AG04449 (cell line): ENCODE measurements at regions not wholly inside any gene's neighbourhood (a gene's known extent, or its start where the extent isn't known, plus 50 kb on each side); places are given as distances from the start of the nearest gene placed in this dataset.

Experiments used
- CTCF ChIA-PET: fragments of 350-600 bp; formaldehyde crosslinking; extraction: SDS; loops from one replicate; lab custom pipeline; 2021; ENCODE audit warnings: antibody characterized with exemption; lab: Yijun Ruan, JAX
- POLR2A ChIA-PET: fragments of 400-600, 350-600 bp; formaldehyde crosslinking; extraction: SDS; loops from one replicate; lab custom pipeline; 2020; ENCODE audit warnings: antibody characterized with exemption, inconsistent platforms; lab: Yijun Ruan, JAX
- DNase-seq: peaks from one replicate; pipeline ENCODE4 v3.0.0-alpha.2; 2010; ENCODE audit warnings: low read depth, low spot score
- H3K4me3 ChIP-seq: 2 replicates; pipeline ENCODE4 v1.5.1; 2011; ENCODE audit warnings: low read depth, mild to moderate bottlenecking, control low read depth, low read length
- TF ChIP-seq, protein P1 (sequence below): IDR thresholded peaks from one replicate; pipeline ENCODE4 v1.5.1; 2011; ENCODE audit warnings: mild to moderate bottlenecking, moderate library complexity, low read length, control low read depth, inconsistent platforms; ENCODE audit not compliant: insufficient read depth; ENCODE audit errors: missing control alignments

DNA sequence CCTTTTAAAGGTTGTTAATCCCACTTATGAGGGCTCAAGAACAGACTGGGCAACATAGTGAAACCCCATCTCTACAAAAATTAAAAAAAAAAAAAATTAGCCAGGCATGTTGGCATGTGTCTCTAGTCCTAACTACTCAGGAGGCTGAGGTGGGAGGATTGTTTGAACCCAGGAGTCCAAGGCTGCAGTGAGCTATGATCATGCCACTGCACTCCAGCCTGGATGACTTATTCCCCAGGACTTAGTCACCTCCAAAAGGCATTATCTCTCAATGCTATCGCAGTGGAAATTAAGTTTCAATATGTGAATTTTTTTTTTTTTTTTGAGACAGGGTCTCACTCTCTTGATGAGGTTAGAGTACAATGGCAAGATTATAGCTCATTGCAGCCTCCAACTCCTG is 61.2 kb upstream of the TRIM24 start:
- no peak for DNase-seq
- no peak overlapping the region for H3K4me3 ChIP-seq
- TF ChIP-seq, protein P1, sequence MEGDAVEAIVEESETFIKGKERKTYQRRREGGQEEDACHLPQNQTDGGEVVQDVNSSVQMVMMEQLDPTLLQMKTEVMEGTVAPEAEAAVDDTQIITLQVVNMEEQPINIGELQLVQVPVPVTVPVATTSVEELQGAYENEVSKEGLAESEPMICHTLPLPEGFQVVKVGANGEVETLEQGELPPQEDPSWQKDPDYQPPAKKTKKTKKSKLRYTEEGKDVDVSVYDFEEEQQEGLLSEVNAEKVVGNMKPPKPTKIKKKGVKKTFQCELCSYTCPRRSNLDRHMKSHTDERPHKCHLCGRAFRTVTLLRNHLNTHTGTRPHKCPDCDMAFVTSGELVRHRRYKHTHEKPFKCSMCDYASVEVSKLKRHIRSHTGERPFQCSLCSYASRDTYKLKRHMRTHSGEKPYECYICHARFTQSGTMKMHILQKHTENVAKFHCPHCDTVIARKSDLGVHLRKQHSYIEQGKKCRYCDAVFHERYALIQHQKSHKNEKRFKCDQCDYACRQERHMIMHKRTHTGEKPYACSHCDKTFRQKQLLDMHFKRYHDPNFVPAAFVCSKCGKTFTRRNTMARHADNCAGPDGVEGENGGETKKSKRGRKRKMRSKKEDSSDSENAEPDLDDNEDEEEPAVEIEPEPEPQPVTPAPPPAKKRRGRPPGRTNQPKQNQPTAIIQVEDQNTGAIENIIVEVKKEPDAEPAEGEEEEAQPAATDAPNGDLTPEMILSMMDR = no peak
- POLR2A ChIA-PET = no interaction called here
- CTCF ChIA-PET = no interaction called here

DNA sequence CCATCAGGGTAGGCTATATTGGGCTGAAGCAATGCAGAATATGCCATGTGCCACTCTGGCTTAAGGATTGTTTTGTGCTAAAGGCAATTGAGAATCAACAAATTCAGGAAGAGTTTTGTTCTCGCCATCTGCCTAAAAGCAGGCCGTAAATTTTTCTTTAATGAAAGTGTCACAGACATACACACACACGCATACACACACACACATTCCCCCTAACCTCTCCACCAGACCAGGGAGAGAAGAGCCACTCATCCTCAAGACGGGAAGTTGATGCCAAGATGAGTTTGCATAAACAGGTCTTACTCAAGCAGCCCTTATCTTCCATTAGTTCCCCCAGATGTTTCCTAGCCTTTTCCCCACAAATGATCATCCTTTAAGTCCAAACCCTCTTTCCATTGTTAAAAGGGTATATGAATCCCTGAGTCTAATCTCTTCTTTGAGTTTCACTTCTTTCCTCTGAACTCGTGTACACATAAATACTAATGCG is 59.6 kb upstream of the TRIM24 start:
- no peak overlapping the region for H3K4me3 ChIP-seq
- no peak for DNase-seq
- POLR2A ChIA-PET = no interaction called here

DNA sequence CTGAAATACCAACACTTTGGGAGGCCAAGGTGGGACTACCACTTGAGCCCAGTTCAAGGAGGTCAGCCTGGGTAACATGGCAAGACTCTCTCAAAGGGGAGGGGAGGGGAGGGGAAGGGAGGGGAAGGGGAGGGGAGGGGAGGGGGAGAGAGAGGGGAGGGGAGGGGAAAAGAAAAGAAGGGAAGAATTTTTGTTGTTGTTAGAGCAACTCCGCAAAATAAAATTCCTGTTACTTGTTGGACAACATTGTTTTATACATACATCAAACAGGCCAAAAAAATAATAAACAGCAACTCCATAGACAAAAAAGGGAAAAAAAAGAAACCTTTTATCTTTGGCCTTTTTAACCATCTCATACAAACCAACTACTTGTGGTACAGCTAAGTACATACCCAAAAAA is 57.3 kb upstream of the TRIM24 start:
- ChIA-PET POLR2A (no interaction called here), CTCF (no interaction called here)
- H3K4me3 ChIP-seq = no peak overlapping the region
- DNase-seq = no peak
- TF ChIP-seq, protein P1 = no peak

More for the DNA sequence above, 59.6 kb upstream of the TRIM24 start:
- CTCF ChIA-PET = no interaction called here
- TF ChIP-seq, protein P1 = no peak

DNA sequence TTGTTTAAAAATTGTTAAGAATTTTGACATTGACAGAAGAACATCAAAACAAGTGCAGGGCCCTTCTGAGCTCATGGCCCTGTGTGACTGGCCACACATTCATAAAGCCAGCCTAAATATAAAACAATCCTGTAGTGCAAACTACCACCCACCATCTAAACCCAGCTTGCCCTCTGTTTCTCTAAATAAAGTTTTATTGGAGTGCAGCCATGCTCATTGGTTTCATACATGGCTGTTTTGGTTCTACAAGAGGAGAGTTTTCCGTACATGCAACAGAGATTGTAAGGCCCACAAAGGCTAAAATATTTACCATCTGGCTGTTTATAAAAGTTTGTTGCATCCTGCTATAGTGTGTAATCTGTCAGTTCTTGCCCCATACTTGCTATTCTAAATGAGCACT is 54.6 kb upstream of the TRIM24 start:
- no peak overlapping the region for H3K4me3 ChIP-seq
- TF ChIP-seq, protein P1 = no peak
- CTCF ChIA-PET = no interaction called here
- DNase-seq = no peak
- POLR2A ChIA-PET = no interaction called here

DNA sequence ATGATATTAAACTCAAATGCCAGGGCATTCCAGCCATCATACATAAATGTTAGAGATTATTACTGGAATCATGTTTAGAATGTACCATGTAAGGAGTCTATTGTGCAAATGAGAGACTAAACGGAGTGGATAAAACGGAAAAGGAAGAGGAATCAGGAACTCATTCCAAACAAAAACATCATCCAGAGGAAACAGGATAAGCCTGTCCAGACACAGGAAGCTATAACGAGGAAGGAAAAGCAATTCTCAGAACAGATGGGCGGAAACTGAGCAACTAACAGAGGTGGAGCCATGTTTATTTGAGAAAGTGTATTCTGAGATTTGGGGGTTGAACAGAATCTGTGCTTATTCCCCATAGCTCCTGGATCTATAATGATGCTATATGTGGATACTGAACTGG is 52.3 kb upstream of the TRIM24 start:
- H3K4me3 ChIP-seq = no peak overlapping the region
- TF ChIP-seq, protein P1 = no peak
- no peak for DNase-seq
- POLR2A ChIA-PET = no interaction called here
- CTCF ChIA-PET = no interaction called here
